AG09319 (cell line): ENCODE measurements at regions not wholly inside any gene's neighbourhood (a gene's known extent, or its start where the extent isn't known, plus 50 kb on each side); places are given as distances from the start of the nearest gene placed in this dataset.

Source experiments
- DNase-seq: peaks from one replicate; pipeline ENCODE4 v3.0.0-alpha.2; 2010; ENCODE audit warnings: low read depth; ENCODE audit errors: extremely low read depth
- TF ChIP-seq, protein P1 (sequence below): IDR thresholded peaks from 2 replicates; pipeline ENCODE4 v1.5.1; 2011; ENCODE audit warnings: low read depth, mild to moderate bottlenecking, inconsistent platforms, low read length, moderate library complexity

DNA sequence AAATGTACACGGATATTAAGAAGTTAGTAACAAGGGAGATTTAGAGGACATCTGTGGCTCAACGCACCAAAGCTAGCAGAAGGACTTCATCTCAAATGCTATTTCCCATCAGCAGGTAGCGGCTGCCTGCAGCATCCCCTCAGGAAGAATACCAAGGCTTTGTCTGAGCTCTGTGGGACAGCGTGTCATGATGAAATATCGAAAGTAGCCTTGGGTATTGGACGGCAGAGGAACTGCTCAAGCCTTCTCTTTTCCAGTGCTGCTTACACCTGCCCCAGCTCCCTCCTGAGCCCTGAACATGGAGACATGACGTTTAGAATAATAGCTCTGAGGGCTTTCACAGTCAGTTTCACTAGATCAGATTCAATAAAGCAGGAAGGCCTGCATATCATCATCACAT is 241.6 kb downstream of the SUCLG1 start:
- TF ChIP-seq, protein P1, sequence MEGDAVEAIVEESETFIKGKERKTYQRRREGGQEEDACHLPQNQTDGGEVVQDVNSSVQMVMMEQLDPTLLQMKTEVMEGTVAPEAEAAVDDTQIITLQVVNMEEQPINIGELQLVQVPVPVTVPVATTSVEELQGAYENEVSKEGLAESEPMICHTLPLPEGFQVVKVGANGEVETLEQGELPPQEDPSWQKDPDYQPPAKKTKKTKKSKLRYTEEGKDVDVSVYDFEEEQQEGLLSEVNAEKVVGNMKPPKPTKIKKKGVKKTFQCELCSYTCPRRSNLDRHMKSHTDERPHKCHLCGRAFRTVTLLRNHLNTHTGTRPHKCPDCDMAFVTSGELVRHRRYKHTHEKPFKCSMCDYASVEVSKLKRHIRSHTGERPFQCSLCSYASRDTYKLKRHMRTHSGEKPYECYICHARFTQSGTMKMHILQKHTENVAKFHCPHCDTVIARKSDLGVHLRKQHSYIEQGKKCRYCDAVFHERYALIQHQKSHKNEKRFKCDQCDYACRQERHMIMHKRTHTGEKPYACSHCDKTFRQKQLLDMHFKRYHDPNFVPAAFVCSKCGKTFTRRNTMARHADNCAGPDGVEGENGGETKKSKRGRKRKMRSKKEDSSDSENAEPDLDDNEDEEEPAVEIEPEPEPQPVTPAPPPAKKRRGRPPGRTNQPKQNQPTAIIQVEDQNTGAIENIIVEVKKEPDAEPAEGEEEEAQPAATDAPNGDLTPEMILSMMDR = no peak

DNA sequence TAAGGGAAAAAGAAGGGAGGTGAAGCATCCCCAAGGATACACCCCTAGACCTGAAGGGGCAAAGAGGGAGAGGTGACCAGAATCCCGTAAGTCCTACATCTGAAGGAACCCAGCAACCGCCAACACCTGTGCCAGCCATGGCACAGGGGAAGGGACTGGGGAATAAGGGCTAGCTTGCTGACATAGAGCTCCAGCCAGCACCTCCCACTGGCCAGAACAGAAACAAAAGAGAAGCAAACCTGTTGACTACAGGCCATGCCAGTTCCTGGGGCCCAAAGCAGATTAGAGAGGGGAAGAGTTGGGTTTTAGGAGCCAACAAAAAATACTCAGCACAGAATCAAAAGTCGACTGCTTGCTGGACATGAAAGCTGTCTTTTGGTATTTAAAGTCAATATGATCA is 244.6 kb downstream of the SUCLG1 start:
- TF ChIP-seq, protein P1 = no peak
- DNase-seq = no peak

More for the DNA sequence above, 241.6 kb downstream of the SUCLG1 start:
- no peak for DNase-seq

DNA sequence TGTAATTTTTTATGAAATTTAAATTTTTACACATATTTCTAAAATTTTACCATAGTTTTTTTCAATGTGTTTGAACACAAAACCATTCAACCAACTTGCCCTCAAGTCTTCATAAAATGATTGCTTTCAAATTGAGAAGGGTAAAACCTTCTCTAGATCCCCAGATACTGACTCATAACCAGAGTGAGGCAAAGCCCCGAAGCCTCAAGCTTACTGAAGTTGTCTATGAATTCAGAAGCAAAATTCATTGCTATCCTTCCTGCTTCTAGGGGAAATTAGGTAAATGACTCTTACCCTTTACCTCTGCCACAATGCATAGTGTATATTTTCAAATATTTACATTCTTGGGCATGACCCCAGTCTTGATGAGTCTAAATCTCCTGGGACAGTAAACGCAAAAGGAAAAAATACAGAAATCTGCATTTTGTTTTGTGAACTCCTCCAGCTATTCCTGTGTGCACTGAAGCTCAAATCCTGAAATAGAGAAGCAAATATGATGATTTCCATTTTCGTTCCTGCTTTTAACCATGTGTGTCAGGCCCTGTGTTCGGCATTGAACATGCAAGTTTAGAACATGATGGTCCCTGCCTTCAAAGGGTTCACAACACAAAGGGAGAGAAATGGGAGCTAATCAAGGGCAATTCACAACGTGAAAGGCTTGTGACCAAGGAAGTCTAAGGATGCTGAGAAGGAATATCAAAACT is 246.3 kb downstream of the SUCLG1 start:
- no peak for DNase-seq
- TF ChIP-seq, protein P1 = no peak

DNA sequence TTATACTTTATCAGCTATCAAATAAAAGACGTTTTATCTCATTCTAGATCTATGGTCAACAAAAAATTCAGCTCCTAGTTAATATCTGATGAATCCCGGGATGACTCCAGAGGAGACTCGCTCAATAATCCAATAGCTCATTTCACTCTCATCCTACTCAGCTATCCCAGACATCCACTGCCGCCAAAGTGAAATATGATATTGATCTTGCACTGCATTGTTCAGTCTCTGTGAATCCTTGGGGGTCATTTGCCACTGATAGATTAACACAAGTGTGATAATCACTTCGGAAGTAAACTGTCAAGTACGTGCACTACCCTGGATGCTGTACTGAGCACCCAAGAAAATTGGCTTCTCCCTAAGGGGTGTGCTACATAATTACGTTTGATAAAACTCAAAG is 249.1 kb downstream of the SUCLG1 start:
- DNase-seq = no peak
- TF ChIP-seq, protein P1 = no peak

DNA sequence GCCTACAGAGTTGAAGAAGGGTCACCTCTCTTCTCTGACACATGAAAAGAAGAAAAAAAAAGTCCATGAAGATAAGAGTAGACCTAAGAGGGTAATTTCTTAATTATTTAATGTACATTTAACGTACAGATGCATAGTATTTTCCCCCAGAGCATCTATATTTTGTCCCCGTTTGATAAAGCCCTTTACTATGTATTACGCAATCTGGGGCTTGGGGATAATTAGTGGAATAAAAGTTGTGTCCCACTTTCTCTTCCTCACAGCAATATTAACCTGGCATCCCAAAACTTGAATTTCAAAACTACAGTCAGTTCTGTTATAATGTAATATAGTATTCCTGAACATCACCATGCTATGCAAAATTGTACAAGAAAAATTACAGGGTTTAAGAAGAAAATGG is 254.1 kb downstream of the SUCLG1 start:
- no peak for DNase-seq
- TF ChIP-seq, protein P1 = no peak

DNA sequence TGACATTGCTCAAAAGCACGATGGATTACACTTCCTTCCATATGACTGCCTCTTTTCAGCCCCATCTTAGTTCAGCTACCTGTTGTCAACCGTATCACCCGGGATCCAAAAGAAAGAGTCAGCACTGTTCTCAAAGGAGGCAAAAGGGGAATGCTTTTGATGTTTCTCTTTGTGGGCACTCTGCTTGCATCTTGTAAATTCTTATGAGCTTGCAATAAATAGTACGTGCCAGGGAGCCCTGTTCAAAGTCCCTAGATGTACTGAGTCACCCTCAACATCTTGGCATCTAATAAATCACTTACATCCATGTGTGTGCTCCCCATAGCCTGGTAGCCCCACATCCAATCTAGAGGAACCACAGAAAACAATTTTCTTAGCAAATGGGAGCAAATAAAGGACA is 256.9 kb downstream of the SUCLG1 start:
- DNase-seq = no peak
- TF ChIP-seq, protein P1 = no peak

DNA sequence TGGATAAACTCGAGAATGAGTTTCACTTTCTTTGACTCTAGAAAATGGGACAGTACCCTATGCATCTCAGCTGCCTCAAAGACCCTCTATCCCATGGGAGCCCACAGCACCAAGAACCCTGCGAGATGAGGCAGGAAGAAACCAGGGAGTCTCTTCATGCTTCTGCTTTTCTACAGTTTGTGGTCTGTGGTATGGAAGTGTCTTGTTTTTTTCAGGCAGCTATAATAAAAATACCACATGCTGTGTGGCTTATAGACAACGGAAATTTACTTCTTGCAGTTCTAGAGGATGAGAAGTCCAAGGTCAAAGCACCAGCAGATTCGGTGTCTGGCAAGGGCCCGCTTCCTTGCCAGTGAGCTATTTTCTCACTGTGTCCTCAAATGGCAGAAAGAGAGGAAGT is 257.9 kb downstream of the SUCLG1 start:
- no peak for DNase-seq
- TF ChIP-seq, protein P1 = no peak
